HG03439 (cell line): ENCODE measurements at regions not wholly inside any gene's neighbourhood (a gene's known extent, or its start where the extent isn't known, plus 50 kb on each side); places are given as distances from the start of the nearest gene placed in this dataset.

Experiments used
- ATAC-seq: cut with Tn5 transposase; IDR thresholded peaks from one replicate; pipeline ENCODE4 v1.9.1; 2021; ENCODE audit warnings: mild to moderate bottlenecking, moderate library complexity; ENCODE audit not compliant: unreplicated experiment

GRCh38 chr16:63612462-63613227 is 1509.2 kb downstream of the CDH11 start:
- no peak for ATAC-seq

GRCh38 chr16:63606778-63607177 is 1515.1 kb downstream of the CDH11 start:
- ATAC-seq = no peak

- no peak for ATAC-seq
Observed at GRCh38 chr16:63602206-63602927, 1519.5 kb downstream of the CDH11 start.

- ATAC-seq = no peak
Observed at GRCh38 chr16:63596716-63597115, 1525.1 kb downstream of the CDH11 start.

GRCh38 chr16:63592852-63593251 is 1529.0 kb downstream of the CDH11 start:
- ATAC-seq = no peak

GRCh38 chr16:63581570-63581969 is 1540.3 kb downstream of the CDH11 start:
- ATAC-seq = no peak

GRCh38 chr16:63578791-63579190 is 1542.6 kb upstream of the CDH8 start:
- ATAC-seq = no peak

- ATAC-seq = no peak
Observed at GRCh38 chr16:63577891-63578290, 1541.7 kb upstream of the CDH8 start.

GRCh38 chr16:63575041-63575440 is 1538.8 kb upstream of the CDH8 start:
- no peak for ATAC-seq

GRCh38 chr16:63568164-63568563 is 1531.9 kb upstream of the CDH8 start:
- no peak for ATAC-seq

- ATAC-seq = no peak
Observed at GRCh38 chr16:63563819-63564505, 1527.7 kb upstream of the CDH8 start.

GRCh38 chr16:63553980-63554379 is 1517.7 kb upstream of the CDH8 start:
- no peak for ATAC-seq

- no peak for ATAC-seq
Observed at GRCh38 chr16:63539276-63539675, 1503.0 kb upstream of the CDH8 start.

- ATAC-seq = no peak
Observed at GRCh38 chr16:63530974-63531373, 1494.7 kb upstream of the CDH8 start.

- ATAC-seq = no peak
Observed at GRCh38 chr16:63530208-63530607, 1494.0 kb upstream of the CDH8 start.

- ATAC-seq = no peak
Observed at GRCh38 chr16:63527404-63527803, 1491.2 kb upstream of the CDH8 start.

- no peak for ATAC-seq
Observed at GRCh38 chr16:63516394-63516793, 1480.2 kb upstream of the CDH8 start.

- ATAC-seq = no peak
Observed at GRCh38 chr16:63512910-63513309, 1476.7 kb upstream of the CDH8 start.

GRCh38 chr16:63497408-63497807 is 1461.2 kb upstream of the CDH8 start:
- ATAC-seq = no peak

GRCh38 chr16:63496282-63496681 is 1460.0 kb upstream of the CDH8 start:
- ATAC-seq = no peak

- no peak for ATAC-seq
Observed at GRCh38 chr16:63488955-63489354, 1452.7 kb upstream of the CDH8 start.

- ATAC-seq = no peak
Observed at GRCh38 chr16:63481060-63481459, 1444.8 kb upstream of the CDH8 start.
